ENCODE measurements at regions not wholly inside any gene's neighbourhood (a gene's known extent, or its start where the extent isn't known, plus 50 kb on each side); places are given as distances from the start of the nearest gene placed in this dataset.
"Not testable (repeated sequence)": the region's sequence is repeated elsewhere in the genome, so short reads cannot be mapped to it uniquely, and the experiment has no call there.

- DNase-seq (ENCODE audit: low read depth in 2 of 2), result no peak
Measured at GRCh38 chr7:68733219-68734153, 864.8 kb upstream of the AUTS2 start.

GRCh38 chr7:68734431-68734830 lies 863.8 kb upstream of the AUTS2 start:
- no peak for DNase-seq (ENCODE audit: low read depth in 2 of 2)

GRCh38 chr7:68739306-68739705 lies 859.0 kb upstream of the AUTS2 start:
- no peak for DNase-seq (ENCODE audit: low read depth in 2 of 2)

- DNase-seq (ENCODE audit: low read depth in 2 of 2), result no peak
Measured at GRCh38 chr7:68744036-68744435, 854.2 kb upstream of the AUTS2 start.

- DNase-seq (ENCODE audit: low read depth in 2 of 2), result no peak
Measured at GRCh38 chr7:68748934-68749900, 849.1 kb upstream of the AUTS2 start.

GRCh38 chr7:68752485-68753178 lies 845.6 kb upstream of the AUTS2 start:
- DNase-seq (ENCODE audit: low read depth in 2 of 2), result no peak

DNA sequence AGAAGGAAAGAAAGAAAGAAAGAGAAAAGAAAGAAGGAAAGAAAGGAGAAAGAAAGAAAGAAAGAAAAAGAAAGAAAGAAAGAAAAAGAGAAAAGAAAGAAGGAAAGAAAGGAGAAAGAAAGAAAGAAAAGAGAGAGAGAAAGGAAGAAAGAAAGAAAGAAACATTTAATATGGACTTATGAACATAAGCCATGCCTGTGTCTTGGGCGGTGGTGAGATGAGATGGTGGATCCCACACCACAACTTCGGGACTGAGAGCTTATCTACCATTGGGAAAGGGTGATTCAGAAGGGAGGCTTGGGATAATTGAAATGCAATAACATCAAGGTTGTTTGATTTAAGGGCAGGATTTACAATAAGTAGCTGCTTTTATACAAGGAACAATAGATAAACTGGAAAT lies 843.9 kb upstream of the AUTS2 start:
- no peak for DNase-seq (ENCODE audit: low read depth in 2 of 2)

GRCh38 chr7:68756986-68757495 lies 841.2 kb upstream of the AUTS2 start:
- no peak for DNase-seq (ENCODE audit: low read depth in 2 of 2)

- no peak for DNase-seq (ENCODE audit: low read depth in 2 of 2)
Measured at GRCh38 chr7:68760556-68760955, 837.7 kb upstream of the AUTS2 start.

DNA sequence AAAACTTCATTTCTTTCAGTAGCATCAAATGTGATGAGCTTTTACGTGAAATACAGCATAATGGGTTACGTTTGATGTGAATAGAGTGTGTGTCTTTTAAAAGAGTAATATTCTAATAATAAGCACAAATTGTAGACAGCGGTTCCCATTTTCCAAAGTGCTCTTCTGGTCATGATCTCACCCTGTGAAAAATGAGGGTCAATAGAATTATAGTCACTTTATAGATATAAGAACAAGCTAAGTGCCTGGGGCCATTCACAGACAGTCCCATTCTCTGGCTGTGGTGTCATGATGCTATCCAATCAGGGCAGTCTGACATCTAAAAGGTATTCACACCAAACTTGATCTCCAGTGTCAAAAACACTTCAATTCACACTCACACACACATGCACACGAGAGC lies 830.8 kb upstream of the AUTS2 start:
- DNase-seq (ENCODE audit: low read depth in 2 of 2), result no peak

- DNase-seq (ENCODE audit: low read depth in 2 of 2), result no peak
Measured at GRCh38 chr7:68770649-68771048, 827.6 kb upstream of the AUTS2 start.

DNA sequence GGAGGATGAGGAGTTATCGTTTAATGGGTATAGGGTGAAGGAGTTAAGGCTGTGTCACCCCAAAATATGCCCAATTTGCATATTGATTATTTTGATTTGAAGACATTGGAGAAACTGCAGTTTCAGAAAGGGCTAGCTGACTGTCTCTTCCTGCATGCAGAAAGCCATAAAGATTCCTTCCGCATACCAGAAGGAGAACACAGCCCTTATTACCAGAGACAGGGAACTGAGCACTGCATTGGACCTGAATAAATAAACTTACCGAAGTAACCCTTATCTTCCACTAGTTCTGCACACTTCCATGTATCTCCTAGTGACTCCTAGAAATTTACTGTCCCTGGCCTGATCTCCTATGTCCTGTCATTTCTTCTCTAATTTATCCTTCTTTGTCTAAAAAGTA lies 821.9 kb upstream of the AUTS2 start:
- no peak for DNase-seq (ENCODE audit: low read depth in 2 of 2)

GRCh38 chr7:68783684-68784083 lies 814.6 kb upstream of the AUTS2 start:
- no peak for DNase-seq (ENCODE audit: low read depth in 2 of 2)

DNA sequence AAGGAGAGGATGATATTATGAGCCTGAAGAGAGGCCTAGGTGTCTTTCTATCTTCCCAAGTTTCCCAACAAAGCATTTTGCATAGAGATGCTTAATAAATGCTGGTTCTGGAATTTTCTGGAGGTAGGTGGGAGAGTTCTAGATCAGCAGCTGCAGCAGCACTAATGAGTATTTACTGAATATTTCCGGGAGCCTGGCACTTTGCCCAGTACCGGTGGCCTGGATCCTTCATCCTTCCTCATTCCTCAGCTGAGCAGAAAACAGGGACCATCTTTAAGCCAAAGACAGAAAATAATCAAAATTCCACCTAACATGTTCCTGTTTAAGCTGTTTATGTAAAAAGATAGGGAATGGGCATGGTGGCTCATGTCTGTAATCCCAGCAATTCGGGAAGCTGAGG lies 813.2 kb upstream of the AUTS2 start:
- no peak for DNase-seq (ENCODE audit: low read depth in 2 of 2)

DNA sequence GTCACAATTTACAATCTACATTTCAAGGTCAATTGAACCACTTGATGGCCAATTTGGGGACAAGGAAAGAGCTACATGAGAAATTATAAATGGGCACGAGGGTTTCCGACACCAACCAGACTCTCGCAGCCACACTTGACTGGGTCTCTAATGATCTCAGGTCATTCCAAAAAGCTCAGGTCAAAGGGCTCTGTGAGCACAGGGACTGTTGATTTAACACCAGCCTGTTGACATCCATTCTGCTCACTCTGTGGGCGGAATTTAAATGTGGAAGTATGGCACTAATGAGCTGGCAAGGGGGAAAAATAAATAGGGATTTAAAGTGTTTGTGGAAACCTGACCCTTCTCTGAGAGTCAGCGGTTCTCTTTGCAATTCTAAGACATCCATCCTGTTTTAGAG lies 810.7 kb upstream of the AUTS2 start:
- DNase-seq (ENCODE audit: low read depth in 2 of 2), result no peak

- DNase-seq (ENCODE audit: low read depth in 2 of 2), result not testable (repeated sequence)
Measured at GRCh38 chr7:68788529-68788928, 809.7 kb upstream of the AUTS2 start.

DNA sequence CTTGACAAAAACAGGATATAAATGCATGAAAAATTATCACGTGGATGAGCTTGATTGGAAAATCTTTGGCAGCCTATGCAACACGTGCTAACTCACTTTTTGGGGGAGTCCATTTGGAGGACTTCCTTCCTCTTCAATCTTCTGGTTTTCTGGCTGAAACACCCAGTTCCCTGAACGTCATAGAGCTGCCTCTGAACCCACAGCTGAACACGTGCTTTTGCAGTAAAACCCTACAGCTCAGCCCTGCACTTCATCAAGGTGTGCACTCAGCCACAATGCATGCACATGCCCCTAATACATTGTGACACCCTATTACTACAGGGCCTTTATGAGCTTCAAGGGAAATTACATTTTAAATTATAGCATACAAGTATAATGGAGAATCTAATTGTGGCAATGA lies 808.7 kb upstream of the AUTS2 start:
- DNase-seq (ENCODE audit: low read depth in 2 of 2), result no peak

DNA sequence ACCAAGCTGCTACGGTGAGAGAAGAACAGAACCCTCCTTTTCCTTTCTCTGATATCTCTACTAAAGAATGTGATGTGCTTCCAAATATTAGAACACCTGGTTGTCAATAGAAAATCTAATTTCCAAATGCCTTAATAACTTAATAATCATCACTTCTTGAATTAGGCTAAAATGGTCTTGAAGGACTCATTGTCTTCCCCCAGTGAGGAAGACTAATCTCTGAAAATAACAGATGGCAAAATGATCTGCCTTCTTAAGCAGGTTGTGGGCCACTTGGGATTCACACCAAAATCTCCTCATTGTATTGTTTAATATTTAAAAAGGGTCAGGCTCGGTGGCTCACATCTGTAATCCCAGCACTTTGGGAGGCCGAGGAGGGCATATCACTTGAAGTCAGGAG lies 805.9 kb upstream of the AUTS2 start:
- DNase-seq (ENCODE audit: low read depth in 2 of 2), result no peak

GRCh38 chr7:68793513-68793912 lies 804.8 kb upstream of the AUTS2 start:
- no peak for DNase-seq (ENCODE audit: low read depth in 2 of 2)

- DNase-seq (ENCODE audit: low read depth in 2 of 2), result no peak
Measured at GRCh38 chr7:68800316-68800715, 798.0 kb upstream of the AUTS2 start.

- no peak for DNase-seq (ENCODE audit: low read depth in 2 of 2)
Measured at GRCh38 chr7:68805159-68805558, 793.1 kb upstream of the AUTS2 start.

DNA sequence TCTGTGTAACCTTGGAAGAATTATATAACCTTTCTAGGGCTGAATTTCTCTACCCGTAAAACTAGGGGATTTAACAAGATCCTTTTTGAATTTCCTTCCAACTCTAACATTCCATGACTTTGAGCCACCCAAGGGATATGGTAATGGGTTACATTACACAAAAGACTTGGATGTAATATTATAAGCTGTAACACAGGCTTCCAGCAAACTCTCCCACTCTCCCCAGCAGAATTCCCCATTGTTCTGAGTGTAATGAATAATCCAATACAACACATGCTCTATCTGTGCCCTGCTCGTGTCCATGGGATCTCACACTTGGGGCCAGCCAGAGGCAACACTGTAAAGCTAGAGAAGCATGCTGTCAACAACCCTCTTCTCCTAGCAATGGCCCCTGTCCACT lies 790.6 kb upstream of the AUTS2 start:
- DNase-seq (ENCODE audit: low read depth in 2 of 2), result no peak
